ENCODE measurements at regions not wholly inside any gene's neighbourhood (a gene's known extent, or its start where the extent isn't known, plus 50 kb on each side); places are given as distances from the start of the nearest gene placed in this dataset.

DNA sequence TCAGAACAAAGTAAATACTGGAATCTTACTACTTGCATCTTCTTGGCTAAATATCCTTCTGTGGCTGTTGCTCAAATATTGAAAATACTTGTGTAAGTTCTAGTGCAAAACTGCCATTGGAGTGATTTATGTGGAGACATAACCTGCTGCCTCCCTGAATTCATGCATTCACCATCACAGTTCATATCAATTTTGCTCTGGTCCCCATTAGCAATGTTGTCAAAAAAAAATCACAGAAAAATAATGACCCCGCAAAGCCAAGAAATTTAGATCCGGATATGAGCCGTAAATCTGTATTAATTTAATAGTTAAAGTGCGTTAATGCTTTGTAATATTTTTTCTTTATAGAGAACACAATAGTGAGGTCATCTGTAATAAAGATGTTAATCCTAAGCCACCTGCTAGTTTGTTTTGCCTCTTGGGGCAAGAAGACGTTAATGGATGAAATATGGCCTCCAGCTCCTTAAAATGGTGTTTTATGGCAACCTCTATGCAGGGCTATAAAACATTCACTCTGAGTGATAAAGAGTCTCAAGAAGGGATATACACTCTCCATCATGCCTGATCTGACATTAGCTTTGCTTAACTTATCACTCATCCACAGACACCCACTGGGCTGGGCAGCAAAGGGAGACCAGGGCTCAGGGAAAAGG is 255.9 kb downstream of the INSC start:
- Histone ChIP-seq H3K4me1 (ENCODE audit: control insufficient read depth in 1 of 2, low read depth in 2 of 2) (no peaks in the 10 kb centered on the region), H3K27me3 (replicated peaks; ENCODE audit: insufficient read depth) (no peaks in the 10 kb centered on the region), H3K36me3 (no peaks in the 10 kb centered on the region), H3K27ac (no peak overlapping the region), H3K9me3 (no peaks in the 10 kb centered on the region), H3K4me3 (no peak overlapping the region)
- ATAC-seq (ENCODE audit: insufficient number of reproducible peaks, low FRiP score, low read depth) (no peak), DNase-seq (ENCODE audit: low spot score) (no peak)
- TF ChIP-seq, protein P1, sequence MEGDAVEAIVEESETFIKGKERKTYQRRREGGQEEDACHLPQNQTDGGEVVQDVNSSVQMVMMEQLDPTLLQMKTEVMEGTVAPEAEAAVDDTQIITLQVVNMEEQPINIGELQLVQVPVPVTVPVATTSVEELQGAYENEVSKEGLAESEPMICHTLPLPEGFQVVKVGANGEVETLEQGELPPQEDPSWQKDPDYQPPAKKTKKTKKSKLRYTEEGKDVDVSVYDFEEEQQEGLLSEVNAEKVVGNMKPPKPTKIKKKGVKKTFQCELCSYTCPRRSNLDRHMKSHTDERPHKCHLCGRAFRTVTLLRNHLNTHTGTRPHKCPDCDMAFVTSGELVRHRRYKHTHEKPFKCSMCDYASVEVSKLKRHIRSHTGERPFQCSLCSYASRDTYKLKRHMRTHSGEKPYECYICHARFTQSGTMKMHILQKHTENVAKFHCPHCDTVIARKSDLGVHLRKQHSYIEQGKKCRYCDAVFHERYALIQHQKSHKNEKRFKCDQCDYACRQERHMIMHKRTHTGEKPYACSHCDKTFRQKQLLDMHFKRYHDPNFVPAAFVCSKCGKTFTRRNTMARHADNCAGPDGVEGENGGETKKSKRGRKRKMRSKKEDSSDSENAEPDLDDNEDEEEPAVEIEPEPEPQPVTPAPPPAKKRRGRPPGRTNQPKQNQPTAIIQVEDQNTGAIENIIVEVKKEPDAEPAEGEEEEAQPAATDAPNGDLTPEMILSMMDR (IDR thresholded peaks at IDR 0.05) = no peak

DNA sequence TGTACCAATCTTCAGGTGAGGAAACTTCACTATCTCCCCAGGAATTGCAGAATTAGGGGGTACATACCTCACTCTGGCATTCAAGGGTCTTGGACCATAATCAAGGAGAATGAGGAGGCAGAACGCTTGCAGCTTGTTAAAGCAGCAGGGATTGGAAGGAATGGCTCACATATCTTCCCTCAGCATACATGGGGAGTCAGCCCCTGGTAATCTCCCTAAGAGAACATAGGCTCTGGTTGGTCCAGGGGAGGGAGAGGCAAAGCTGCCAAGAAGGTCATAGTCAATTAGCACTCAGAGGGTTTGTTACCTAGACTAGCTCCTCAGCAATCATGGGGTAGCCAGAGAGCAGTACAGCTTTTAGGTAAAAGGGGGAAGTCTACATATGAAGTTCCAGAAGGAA is 256.8 kb downstream of the INSC start:
- Histone ChIP-seq H3K27me3 (replicated peaks; ENCODE audit: insufficient read depth) (no peaks in the 10 kb centered on the region), H3K4me1 (ENCODE audit: control insufficient read depth in 1 of 2, low read depth in 2 of 2) (no peaks in the 10 kb centered on the region), H3K27ac (no peak overlapping the region), H3K36me3 (no peaks in the 10 kb centered on the region), H3K9me3 (no peaks in the 10 kb centered on the region), H3K4me3 (no peak overlapping the region)
- ATAC-seq (ENCODE audit: insufficient number of reproducible peaks, low FRiP score, low read depth) = no peak
- TF ChIP-seq, protein P1 (IDR thresholded peaks at IDR 0.05) = no peak
- no peak for DNase-seq (ENCODE audit: low spot score)

DNA sequence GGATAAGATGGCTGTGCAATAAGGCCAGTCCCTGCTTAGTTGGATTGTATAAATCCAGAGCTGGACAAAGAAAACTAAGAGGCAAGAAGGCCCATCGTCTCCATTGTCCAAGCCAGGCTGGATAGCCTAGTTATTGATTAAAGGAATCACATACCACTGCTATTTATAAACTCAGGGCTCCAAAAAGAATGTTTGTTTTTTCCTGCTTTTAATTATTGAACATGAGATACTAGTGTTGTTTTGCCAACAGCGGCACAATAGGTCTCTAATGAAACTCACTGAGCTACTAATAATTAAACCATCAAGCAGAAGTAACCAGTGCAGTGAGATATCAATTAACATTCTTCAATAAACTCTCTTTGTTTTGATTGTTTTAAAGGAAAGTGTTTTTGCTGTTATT is 259.7 kb downstream of the INSC start:
- Histone ChIP-seq H3K4me1 (ENCODE audit: control insufficient read depth in 1 of 2, low read depth in 2 of 2) (no peaks in the 10 kb centered on the region), H3K36me3 (no peaks in the 10 kb centered on the region)
- ATAC-seq (ENCODE audit: insufficient number of reproducible peaks, low FRiP score, low read depth) = no peak

DNA sequence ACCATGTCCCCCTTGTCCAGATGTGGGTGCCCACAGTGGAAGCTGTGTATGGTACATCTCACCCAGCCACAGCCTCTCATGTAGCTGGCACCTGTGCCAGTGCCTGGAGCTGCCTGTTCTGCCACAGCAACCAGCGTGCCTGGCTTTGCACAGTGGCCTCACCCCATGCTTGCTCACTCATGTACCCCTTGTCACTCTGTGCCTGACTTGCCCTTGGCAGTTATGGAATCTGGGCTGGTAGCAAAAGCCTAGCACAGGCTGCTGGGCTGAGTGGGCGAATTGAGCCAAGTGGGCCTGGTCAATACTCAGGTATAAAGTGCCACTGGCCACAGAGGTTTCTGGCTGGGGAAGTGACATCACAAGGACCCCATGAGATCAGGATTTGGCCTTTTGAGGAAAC is 264.2 kb downstream of the INSC start:
- H3K9me3 ChIP-seq = no peaks in the 10 kb centered on the region
- TF ChIP-seq, protein P1 (IDR thresholded peaks at IDR 0.05) = no peak
- no peaks in the 10 kb centered on the region for H3K27me3 ChIP-seq (replicated peaks; ENCODE audit: insufficient read depth)
- ATAC-seq (ENCODE audit: insufficient number of reproducible peaks, low FRiP score, low read depth) = no peak
- no peaks in the 10 kb centered on the region for H3K36me3 ChIP-seq
- DNase-seq (ENCODE audit: low spot score) = no peak
- no peak overlapping the region for H3K27ac ChIP-seq
- H3K4me3 ChIP-seq = no peak overlapping the region
- no peaks in the 10 kb centered on the region for H3K4me1 ChIP-seq (ENCODE audit: control insufficient read depth in 1 of 2, low read depth in 2 of 2)

More for the DNA sequence above, 259.7 kb downstream of the INSC start:
- no peaks in the 10 kb centered on the region for H3K9me3 ChIP-seq
- no peak overlapping the region for H3K27ac ChIP-seq
- no peak overlapping the region for H3K4me3 ChIP-seq
- TF ChIP-seq, protein P1 (IDR thresholded peaks at IDR 0.05) = no peak
- H3K27me3 ChIP-seq (replicated peaks; ENCODE audit: insufficient read depth) = no peaks in the 10 kb centered on the region
- no peak for DNase-seq (ENCODE audit: low spot score)

DNA sequence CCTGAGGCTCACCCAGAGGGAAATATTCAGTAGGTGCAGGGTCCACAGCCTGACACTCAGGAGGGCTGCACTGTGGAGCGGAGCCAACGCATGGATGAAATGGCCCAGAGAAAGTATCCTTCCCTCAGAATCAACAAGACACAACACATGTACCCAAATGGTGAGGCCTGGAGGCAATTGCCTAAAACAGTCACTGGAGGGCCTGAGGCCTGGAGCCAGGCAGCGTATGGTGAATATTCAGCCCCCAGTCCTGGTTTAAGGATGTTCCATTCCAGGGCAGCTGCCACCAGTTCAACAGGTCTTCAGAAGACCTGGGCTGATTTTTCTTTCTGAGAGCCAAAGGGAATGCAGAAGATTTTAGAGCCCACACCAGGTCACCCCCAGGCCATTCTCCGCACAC is 264.8 kb downstream of the INSC start:
- TF ChIP-seq, protein P1 (IDR thresholded peaks at IDR 0.05) = no peak
- Histone ChIP-seq H3K27me3 (replicated peaks; ENCODE audit: insufficient read depth) (no peaks in the 10 kb centered on the region), H3K4me1 (ENCODE audit: control insufficient read depth in 1 of 2, low read depth in 2 of 2) (no peaks in the 10 kb centered on the region), H3K4me3 (no peak overlapping the region), H3K36me3 (no peaks in the 10 kb centered on the region), H3K9me3 (no peaks in the 10 kb centered on the region), H3K27ac (no peak overlapping the region)
- ATAC-seq (ENCODE audit: insufficient number of reproducible peaks, low FRiP score, low read depth) = no peak
- no peak for DNase-seq (ENCODE audit: low spot score)

All from thoracic aorta (tissue), 2 donors.